Stimulated activated CD4-positive, alpha-beta T cell treated with anti-CD3 and anti-CD28 coated beads, Interleukin-12 subunit alpha, Interleukin-12 subunit beta, amount 100 ng/mL, for 48 hours (primary cell): ENCODE measurements at regions not wholly inside any gene's neighbourhood (a gene's known extent, or its start where the extent isn't known, plus 50 kb on each side); places are given as distances from the start of the nearest gene placed in this dataset.

Experiments
- DNase-seq, 3 donors: peaks; one replicate each; pipeline ENCODE4 v3.0.0-alpha.2; 2020; ENCODE audit warnings: low read depth in 2 of 3, low spot score in 1 of 3

GRCh38 chr20:51162015-51162414, 139.1 kb upstream of the KCNG1 start:
- no peak for DNase-seq

- DNase-seq: no peak
These were observed 137.9 kb upstream of the KCNG1 start for GRCh38 chr20:51160821-51161220.

DNA sequence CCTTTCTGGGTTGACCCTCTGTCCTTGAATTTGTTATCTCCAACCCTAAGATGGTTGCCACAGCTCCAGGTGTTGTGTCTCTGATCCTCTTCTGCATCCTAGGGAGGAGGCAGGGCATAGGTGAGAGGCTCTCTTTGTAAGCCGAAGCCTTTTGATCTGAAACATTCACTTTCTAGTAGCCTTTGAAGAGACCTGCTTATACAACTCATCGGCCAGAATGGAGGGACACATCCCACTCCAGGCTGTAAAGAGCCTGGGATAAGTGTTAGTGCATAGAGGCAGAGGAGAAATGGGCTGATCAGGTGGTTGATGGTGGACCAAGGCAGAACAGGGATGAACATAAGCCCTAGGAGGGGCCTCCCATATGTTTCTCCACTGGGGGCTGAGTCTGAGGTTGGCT, 137.1 kb upstream of the KCNG1 start:
- no peak for DNase-seq

DNA sequence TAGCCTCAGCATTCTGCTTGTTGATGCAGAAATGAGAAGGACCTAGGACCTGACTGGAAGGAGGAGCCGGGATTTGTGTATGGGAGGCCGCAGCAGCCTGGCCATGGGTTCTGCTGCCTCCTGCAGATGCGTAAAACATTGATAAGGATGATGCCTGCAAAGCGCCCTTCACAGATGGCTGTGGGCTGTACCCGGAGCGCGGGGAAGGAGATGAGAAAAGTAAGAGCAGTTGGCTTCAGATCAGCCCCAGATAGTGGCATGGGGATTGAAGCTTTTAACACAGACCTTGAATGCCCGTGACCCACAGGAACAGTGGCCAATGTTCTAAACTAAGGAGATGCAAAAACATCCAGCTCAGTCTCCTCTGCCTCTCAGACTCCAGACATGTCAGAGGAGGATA, 136.4 kb upstream of the KCNG1 start:
- no peak for DNase-seq

- no peak for DNase-seq
These were observed 135.3 kb upstream of the KCNG1 start for GRCh38 chr20:51158226-51158625.

DNA sequence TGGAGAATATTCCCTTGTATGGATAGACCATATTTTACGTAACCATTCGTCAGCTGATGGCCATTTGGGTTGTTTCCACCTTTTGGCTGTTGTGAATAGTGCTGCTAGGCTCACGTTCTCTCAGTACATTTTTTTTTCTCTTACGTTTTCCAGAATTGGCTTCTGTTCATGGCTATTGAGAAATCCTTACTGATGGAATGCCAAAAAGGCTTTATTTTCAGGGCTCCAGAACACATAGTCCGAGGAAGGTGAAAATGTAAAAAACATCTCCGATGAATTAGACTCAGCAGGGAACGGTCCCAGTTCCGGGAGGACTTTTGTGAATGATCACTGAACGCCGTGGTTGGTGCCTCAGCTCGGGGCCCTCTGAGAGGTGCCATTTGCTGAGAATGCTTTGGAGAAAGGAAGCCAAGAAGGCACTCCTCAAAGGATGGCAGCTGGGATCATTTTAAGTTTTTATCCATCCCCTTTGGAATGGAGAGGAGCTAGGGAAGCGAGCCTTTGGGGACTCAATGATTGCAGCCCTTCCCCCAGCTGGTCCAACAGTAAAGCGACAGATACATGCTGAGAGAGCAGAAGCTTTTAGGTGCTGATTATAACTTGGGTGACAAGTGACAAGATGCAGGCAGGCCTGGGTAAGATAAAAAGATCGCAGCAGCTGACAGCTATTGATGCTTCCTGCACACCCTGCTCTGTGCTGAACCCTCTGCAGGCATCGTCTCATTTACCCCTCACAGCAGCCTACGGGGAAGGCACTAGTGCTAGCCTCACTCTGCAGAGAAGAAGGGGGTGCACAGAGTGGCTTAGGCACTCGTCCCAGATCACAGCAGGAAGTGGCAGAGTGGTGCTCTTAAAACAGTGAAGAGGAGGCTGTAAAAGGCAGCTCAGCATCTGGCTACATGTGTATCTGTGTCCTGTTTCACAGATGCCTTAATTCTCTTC, 133.4 kb upstream of the KCNG1 start:
- DNase-seq: no peak

DNA sequence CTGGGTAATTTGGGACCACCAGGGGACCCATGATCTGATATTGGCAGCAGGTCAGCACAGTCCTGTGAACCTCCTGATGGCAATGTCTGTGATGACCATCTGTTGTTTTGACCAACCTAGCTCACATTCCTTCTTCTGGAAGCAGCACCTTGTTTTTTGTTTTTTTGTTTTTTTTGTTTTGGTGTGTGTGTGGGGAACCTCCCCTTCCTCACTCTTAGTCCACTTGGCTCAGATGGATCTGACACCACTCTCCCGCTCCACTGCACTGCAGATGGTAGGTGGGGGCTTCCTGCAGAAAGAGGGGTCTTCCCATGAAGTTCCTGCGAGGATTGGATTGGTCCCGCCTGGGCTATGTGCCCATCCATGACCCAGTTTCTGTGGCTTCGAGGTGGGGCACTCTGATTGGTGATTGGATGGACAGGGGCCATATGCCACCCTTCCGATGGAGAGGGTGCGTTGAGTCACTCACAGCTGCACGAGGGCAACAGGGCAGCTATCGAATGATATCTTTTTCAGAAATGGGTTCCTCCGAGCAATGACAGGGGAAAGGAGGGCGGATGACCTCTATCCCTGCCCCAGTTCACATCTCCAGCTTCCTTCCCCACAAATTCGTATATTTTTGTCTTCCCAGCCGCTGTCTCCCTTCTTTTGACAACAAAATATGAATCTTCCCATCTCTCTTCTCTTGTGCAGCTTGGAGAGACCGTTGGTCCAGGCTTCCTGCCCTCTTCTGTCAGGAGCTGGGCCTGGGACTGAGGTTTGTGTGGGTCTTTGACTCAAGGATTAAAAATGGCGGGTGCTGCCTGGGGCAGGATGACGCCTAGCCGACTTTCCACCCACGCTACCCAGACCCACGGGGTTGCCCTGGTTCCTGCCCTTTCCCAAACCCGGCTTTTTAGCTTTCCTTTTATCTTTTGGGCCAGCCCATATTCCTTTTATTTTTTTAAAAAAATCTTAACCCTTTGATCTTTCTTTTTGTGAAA, 132.1 kb upstream of the KCNG1 start:
- DNase-seq: no peak

GRCh38 chr20:51153867-51154707, 131.2 kb upstream of the KCNG1 start:
- DNase-seq: no peak

- DNase-seq: no peak
These were observed 126.0 kb upstream of the KCNG1 start for GRCh38 chr20:51148941-51149340.

- no peak for DNase-seq
These were observed 121.6 kb upstream of the KCNG1 start for GRCh38 chr20:51144476-51144875.

DNA sequence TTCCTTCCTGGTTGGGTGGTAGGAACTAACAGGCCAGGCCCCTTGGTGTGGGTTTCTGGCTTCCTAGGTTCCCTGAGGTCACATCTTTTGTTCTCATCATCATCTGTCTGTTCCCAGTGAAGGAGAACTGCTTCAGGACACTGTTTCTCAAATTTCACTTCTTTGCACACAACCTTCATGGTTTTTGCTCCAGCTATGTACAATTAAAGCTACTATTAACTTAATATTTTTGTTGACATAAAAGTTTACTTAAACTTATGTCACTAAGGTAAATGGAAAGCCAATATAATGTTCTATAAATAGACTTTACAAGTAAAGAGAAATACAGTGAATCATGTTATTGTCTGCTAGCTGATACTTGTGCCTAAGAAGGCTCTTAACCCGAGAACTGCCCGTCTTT, 120.7 kb upstream of the KCNG1 start:
- no peak for DNase-seq

DNA sequence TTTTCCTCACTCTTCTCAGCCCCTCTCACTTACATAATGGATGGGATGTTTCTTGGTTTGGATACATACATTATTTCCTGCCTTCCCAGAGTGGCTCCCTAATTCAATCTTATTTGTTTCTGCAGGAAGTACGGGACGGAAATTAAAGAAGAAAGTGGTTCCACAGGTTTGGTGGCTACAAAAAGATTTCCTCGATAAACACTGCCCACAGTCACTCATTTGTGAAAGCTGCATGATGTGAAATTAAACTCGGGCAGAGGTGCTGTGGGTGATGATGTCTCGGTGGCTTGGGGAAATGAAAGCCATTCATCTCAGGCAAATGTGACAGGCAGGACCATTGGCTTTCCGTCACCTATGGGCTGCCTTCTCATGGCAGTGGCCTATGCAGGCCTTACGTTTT, 119.5 kb upstream of the KCNG1 start:
- no peak for DNase-seq

GRCh38 chr20:51140671-51141070, 117.8 kb upstream of the KCNG1 start:
- no peak for DNase-seq

DNA sequence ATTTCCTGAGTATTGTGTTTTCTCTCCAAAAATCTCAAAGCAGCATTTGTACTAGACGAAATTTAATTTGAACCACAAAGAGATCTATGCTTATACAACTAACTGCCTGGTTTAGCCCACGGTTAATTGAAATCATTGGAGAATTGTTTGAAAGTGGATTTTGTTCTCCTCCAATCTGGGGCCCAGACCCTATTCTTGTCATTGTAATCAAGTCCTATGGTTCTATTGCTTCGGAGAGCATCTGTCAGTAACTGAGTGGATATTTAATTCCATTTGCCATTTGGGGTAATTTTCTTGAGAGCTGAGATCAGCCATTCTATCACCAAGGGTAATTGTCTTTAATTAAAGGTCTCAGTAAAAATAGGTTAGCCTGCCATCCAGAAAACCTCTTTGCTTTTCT, 117.0 kb upstream of the KCNG1 start:
- DNase-seq: no peak

GRCh38 chr20:51138576-51138975, 115.7 kb upstream of the KCNG1 start:
- DNase-seq: no peak

DNA sequence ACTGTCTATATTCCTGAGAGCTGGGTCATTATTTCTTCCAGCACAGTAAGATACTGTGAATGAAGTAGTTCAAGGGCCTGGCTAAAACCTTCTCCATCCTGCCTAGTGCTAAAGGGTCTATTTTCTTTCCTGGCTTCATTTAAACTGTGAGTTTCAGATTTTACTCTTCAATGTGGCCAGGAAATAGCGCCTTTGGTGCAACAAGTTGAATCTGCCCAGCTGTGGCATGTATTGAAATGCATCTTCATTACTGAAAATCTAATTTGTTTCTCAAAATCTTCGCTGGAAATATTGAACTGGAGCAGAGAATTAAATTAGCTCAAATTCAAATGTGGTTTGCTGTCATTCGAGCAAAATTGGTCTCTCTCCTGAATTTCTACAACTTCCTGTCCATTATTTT, 114.6 kb upstream of the KCNG1 start:
- DNase-seq: no peak

GRCh38 chr20:51135926-51136715, 113.2 kb upstream of the KCNG1 start:
- no peak for DNase-seq

GRCh38 chr20:51134405-51134804, 111.5 kb upstream of the KCNG1 start:
- DNase-seq: no peak

- DNase-seq: no peak
These were observed 109.4 kb upstream of the KCNG1 start for GRCh38 chr20:51132279-51132678.

DNA sequence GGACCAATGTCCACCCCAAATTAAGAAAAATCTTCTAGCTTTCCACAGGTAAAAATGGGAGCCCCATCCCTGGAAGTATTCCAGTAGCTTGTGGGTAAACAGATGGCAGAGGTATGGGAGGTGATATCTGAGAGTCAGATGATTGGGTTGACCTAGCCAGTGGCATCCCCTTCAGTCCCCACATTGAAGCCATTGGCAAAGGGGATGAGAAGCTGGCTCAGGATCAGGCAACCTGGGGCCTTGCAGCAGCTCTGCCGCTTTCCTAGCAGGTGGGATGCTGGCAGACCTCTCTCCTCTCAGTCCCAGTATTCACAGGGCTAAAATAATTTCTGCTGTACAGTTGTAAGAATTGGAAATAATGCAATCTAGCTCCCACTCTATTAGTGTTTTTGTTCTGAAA, 108.9 kb upstream of the KCNG1 start:
- DNase-seq: no peak
